ENCODE measurements at regions not wholly inside any gene's neighbourhood (a gene's known extent, or its start where the extent isn't known, plus 50 kb on each side); places are given as distances from the start of the nearest gene placed in this dataset.

DNA sequence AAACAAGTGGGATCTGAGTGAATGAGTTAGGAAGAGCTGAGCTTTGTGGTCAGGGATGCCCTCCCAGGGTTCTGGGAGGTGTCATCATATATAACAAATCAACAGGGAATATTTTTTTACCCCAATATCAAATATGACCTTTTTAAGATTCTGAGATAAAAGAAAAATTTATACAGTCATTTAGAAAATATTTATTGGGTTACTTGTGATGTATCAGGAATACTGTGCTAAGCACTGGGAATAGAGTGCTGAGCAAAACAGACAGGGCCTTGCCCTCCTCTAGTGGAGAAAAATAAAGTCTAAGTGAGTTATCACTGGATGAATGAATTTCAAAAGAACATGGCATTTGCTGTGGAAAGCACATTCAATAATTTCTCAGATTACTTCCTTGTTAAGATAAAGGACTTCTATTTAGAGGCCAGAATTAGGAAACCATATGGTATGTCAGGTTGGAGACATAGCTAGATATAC is 102.9 kb downstream of the BOD1 start:
- no peak for TF ChIP-seq CTBP1 (IDR thresholded peaks at IDR 0.05; ENCODE audit: borderline replicate concordance)
- no peak for TF ChIP-seq HDGF (IDR thresholded peaks at IDR 0.05; ENCODE audit: borderline replicate concordance)
- no peak for TF ChIP-seq FOXK2 (IDR thresholded peaks at IDR 0.05)
- no peak for TF ChIP-seq LEF1 (IDR thresholded peaks at IDR 0.05; ENCODE audit: borderline replicate concordance)
- TF ChIP-seq BHLHE40 (IDR thresholded peaks at IDR 0.05; ENCODE audit: borderline replicate concordance), result no peak
- TF ChIP-seq SP1 (IDR thresholded peaks at IDR 0.05), result no peak
- TF ChIP-seq ZNF384 (IDR thresholded peaks at IDR 0.05), result no peak
- no peak for TF ChIP-seq SUZ12 (IDR thresholded peaks at IDR 0.05)
- TF ChIP-seq NFRKB (IDR thresholded peaks at IDR 0.05), result no peak

Measured in HEK293T (cell line).